ENCODE measurements at regions not wholly inside any gene's neighbourhood (a gene's known extent, or its start where the extent isn't known, plus 50 kb on each side); places are given as distances from the start of the nearest gene placed in this dataset.
A peak's percentile ranks its signal among the peaks of the same experiment; 100 is the strongest.

GRCh38 chr17:34527908-34528470 is 51.4 kb upstream of the TMEM132E start:
- DNase-seq (ENCODE audit: low read depth), result no peak
- no peak for TF ChIP-seq CTCF (IDR thresholded peaks at IDR 0.05; ENCODE audit: control insufficient read depth, insufficient read depth, low read depth, low read length, missing control alignments)
- H3K4me3 ChIP-seq (ENCODE audit: control insufficient read depth, low read depth, low read length), result no peak overlapping the region

GRCh38 chr17:34527136-34527907 is 52.1 kb upstream of the TMEM132E start:
- TF ChIP-seq CTCF (IDR thresholded peaks at IDR 0.05; ENCODE audit: control insufficient read depth, insufficient read depth, low read depth, low read length, missing control alignments), result no peak
- no peak for DNase-seq (ENCODE audit: low read depth)

GRCh38 chr17:34525651-34526050 is 53.7 kb upstream of the TMEM132E start:
- no peak overlapping the region for H3K4me3 ChIP-seq (ENCODE audit: control insufficient read depth, low read depth, low read length)
- TF ChIP-seq CTCF (IDR thresholded peaks at IDR 0.05; ENCODE audit: control insufficient read depth, insufficient read depth, low read depth, low read length, missing control alignments), result no peak
- no peak for DNase-seq (ENCODE audit: low read depth)

More at GRCh38 chr17:34527136-34527907, 52.1 kb upstream of the TMEM132E start:
- no peak overlapping the region for H3K4me3 ChIP-seq (ENCODE audit: control insufficient read depth, low read depth, low read length)

- DNase-seq (ENCODE audit: low read depth), result no peak
- TF ChIP-seq CTCF (IDR thresholded peaks at IDR 0.05; ENCODE audit: control insufficient read depth, insufficient read depth, low read depth, low read length, missing control alignments), result no peak
- H3K4me3 ChIP-seq (ENCODE audit: control insufficient read depth, low read depth, low read length), result no peak overlapping the region
These were observed 57.4 kb upstream of the TMEM132E start for GRCh38 chr17:34521955-34522354.

GRCh38 chr17:34519282-34519681 is 60.1 kb upstream of the TMEM132E start:
- TF ChIP-seq CTCF (IDR thresholded peaks at IDR 0.05; ENCODE audit: control insufficient read depth, insufficient read depth, low read depth, low read length, missing control alignments), result peak; percentile 14
- no peak overlapping the region for H3K4me3 ChIP-seq (ENCODE audit: control insufficient read depth, low read depth, low read length)
- no peak for DNase-seq (ENCODE audit: low read depth)

- no peak overlapping the region for H3K4me3 ChIP-seq (ENCODE audit: control insufficient read depth, low read depth, low read length)
- TF ChIP-seq CTCF (IDR thresholded peaks at IDR 0.05; ENCODE audit: control insufficient read depth, insufficient read depth, low read depth, low read length, missing control alignments), result no peak
- no peak for DNase-seq (ENCODE audit: low read depth)
These were observed 62.0 kb upstream of the TMEM132E start for GRCh38 chr17:34517406-34517805.

Measured in AG09309 (cell line).